ENCODE measurements at regions not wholly inside any gene's neighbourhood (a gene's known extent, or its start where the extent isn't known, plus 50 kb on each side); places are given as distances from the start of the nearest gene placed in this dataset.

DNA sequence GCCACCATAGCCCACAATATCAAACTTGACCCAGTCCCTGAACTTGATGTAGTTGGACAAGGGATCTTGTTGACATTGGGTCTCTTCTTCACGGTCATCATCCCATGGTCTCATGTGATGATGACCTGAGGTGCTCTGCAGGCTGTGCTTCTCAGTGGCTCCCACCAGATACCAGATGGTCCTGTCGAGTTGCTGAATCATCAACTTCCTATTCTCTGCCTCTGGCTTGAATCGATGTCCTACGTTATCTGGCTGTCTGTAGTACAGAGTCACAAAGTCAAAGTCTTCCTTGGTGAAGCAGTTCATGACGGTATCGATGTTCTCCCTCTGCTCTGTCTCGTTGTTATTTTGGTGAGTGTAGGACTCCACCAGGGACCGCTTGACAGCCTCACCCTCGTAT, 145.7 kb upstream of the ALDH3B2 start:
- TF ChIP-seq, protein P1, sequence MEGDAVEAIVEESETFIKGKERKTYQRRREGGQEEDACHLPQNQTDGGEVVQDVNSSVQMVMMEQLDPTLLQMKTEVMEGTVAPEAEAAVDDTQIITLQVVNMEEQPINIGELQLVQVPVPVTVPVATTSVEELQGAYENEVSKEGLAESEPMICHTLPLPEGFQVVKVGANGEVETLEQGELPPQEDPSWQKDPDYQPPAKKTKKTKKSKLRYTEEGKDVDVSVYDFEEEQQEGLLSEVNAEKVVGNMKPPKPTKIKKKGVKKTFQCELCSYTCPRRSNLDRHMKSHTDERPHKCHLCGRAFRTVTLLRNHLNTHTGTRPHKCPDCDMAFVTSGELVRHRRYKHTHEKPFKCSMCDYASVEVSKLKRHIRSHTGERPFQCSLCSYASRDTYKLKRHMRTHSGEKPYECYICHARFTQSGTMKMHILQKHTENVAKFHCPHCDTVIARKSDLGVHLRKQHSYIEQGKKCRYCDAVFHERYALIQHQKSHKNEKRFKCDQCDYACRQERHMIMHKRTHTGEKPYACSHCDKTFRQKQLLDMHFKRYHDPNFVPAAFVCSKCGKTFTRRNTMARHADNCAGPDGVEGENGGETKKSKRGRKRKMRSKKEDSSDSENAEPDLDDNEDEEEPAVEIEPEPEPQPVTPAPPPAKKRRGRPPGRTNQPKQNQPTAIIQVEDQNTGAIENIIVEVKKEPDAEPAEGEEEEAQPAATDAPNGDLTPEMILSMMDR (conservative IDR thresholded peaks at IDR 0.05; ENCODE audit: low read depth in 2 of 2): no peak
- TF ChIP-seq CREB1 (CRISPR knock-in tag; IDR thresholded peaks at IDR 0.05; ENCODE audit: low read depth): no peak
- no peak for TF ChIP-seq EZH2 (IDR thresholded peaks at IDR 0.05; ENCODE audit: low read depth, unreplicated experiment)
- TF ChIP-seq, protein P2, sequence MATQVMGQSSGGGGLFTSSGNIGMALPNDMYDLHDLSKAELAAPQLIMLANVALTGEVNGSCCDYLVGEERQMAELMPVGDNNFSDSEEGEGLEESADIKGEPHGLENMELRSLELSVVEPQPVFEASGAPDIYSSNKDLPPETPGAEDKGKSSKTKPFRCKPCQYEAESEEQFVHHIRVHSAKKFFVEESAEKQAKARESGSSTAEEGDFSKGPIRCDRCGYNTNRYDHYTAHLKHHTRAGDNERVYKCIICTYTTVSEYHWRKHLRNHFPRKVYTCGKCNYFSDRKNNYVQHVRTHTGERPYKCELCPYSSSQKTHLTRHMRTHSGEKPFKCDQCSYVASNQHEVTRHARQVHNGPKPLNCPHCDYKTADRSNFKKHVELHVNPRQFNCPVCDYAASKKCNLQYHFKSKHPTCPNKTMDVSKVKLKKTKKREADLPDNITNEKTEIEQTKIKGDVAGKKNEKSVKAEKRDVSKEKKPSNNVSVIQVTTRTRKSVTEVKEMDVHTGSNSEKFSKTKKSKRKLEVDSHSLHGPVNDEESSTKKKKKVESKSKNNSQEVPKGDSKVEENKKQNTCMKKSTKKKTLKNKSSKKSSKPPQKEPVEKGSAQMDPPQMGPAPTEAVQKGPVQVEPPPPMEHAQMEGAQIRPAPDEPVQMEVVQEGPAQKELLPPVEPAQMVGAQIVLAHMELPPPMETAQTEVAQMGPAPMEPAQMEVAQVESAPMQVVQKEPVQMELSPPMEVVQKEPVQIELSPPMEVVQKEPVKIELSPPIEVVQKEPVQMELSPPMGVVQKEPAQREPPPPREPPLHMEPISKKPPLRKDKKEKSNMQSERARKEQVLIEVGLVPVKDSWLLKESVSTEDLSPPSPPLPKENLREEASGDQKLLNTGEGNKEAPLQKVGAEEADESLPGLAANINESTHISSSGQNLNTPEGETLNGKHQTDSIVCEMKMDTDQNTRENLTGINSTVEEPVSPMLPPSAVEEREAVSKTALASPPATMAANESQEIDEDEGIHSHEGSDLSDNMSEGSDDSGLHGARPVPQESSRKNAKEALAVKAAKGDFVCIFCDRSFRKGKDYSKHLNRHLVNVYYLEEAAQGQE (IDR thresholded peaks at IDR 0.05; ENCODE audit: unreplicated experiment): no peak
- TF ChIP-seq POLR2AphosphoS5 (IDR thresholded peaks at IDR 0.05; ENCODE audit: low read depth): no peak
- no peak for TF ChIP-seq STAT1 (IDR thresholded peaks at IDR 0.05; ENCODE audit: unreplicated experiment)
- TF ChIP-seq EZH2phosphoT487 (IDR thresholded peaks at IDR 0.05; ENCODE audit: unreplicated experiment): no peak
- TF ChIP-seq NANOG (IDR thresholded peaks at IDR 0.05; ENCODE audit: borderline replicate concordance): no peak
- TF ChIP-seq ZNF331 (CRISPR knock-in tag; IDR thresholded peaks at IDR 0.05; ENCODE audit: low read depth): no peak
- TF ChIP-seq JUNB (IDR thresholded peaks at IDR 0.05; ENCODE audit: unreplicated experiment): no peak
- TF ChIP-seq ZNF114 (CRISPR knock-in tag; IDR thresholded peaks at IDR 0.05): no peak
- no peak for TF ChIP-seq ZNF462 (CRISPR knock-in tag; IDR thresholded peaks at IDR 0.05)

Data from GM23338 (cell line).